ENCODE measurements at regions not wholly inside any gene's neighbourhood (a gene's known extent, or its start where the extent isn't known, plus 50 kb on each side); places are given as distances from the start of the nearest gene placed in this dataset.

- TF ChIP-seq EZH2phosphoT487 (IDR thresholded peaks at IDR 0.05; ENCODE audit: low read depth), result no peak
- no peak for TF ChIP-seq CTCF (IDR thresholded peaks at IDR 0.05; ENCODE audit: low read depth, low read length)
Observed at GRCh38 chr10:129203819-129204218, 263.2 kb upstream of the MGMT start.

Measured in OCI-LY3 (cell line).